GM23338 (cell line): ENCODE measurements at regions not wholly inside any gene's neighbourhood (a gene's known extent, or its start where the extent isn't known, plus 50 kb on each side); places are given as distances from the start of the nearest gene placed in this dataset.

Source experiments
- ETS1 ChIP-seq: IDR thresholded peaks from 2 replicates; pipeline ENCODE4 v1.6.1; 2016; ENCODE audit warnings: antibody characterized with exemption
- EZH2 ChIP-seq: fragments of 200-600 bp; sonication (generic); IDR thresholded peaks from one replicate; pipeline ENCODE4 v1.8.0; 2017; ENCODE audit warnings: antibody characterized with exemption, mild to moderate bottlenecking, low read depth; ENCODE audit not compliant: unreplicated experiment
- EZH2phosphoT487 ChIP-seq: fragments of 200-600 bp; sonication (generic); IDR thresholded peaks from one replicate; pipeline ENCODE4 v1.8.1; 2018; ENCODE audit warnings: antibody characterized with exemption; ENCODE audit not compliant: unreplicated experiment
- JUNB ChIP-seq: IDR thresholded peaks from one replicate; pipeline ENCODE4 v1.6.1; 2016; ENCODE audit warnings: antibody characterized with exemption; ENCODE audit not compliant: unreplicated experiment
- POLR2AphosphoS5 ChIP-seq: IDR thresholded peaks from 2 replicates; pipeline ENCODE4 v1.6.1; 2016; ENCODE audit warnings: antibody characterized with exemption, low read depth
- REST ChIP-seq: IDR thresholded peaks from one replicate; pipeline ENCODE4 v1.6.1; 2018; ENCODE audit warnings: antibody characterized with exemption; ENCODE audit not compliant: unreplicated experiment
- ZNF331 ChIP-seq: fragments of 250-450 bp; sonication (Bioruptor Pico); IDR thresholded peaks from 2 replicates; pipeline ENCODE4 v1.5.0; 2020; ENCODE audit warnings: low read depth, mild to moderate bottlenecking, moderate library complexity
- TF ChIP-seq, protein P1 (sequence below), 2 experiments: fragments of 200-600 bp in 1 of 2; sonication (generic) in 1 of 2; conservative IDR thresholded peaks; 2 replicates each; pipeline versions ENCODE4 v1.5.1 to v1.6.1; 2016 to 2017; ENCODE audit warnings: antibody characterized with exemption in 2 of 2, low read depth in 2 of 2, mild to moderate bottlenecking in 2 of 2, moderate library complexity in 1 of 2

GRCh38 chr19:30318936-30319335 is 53.2 kb upstream of the ZNF536 start:
- TF ChIP-seq REST (no peak), POLR2AphosphoS5 (no peak), ZNF331 (CRISPR knock-in tag) (no peak), ETS1 (no peak), EZH2 (no peak), JUNB (no peak), EZH2phosphoT487 (no peak)
- TF ChIP-seq, protein P1, sequence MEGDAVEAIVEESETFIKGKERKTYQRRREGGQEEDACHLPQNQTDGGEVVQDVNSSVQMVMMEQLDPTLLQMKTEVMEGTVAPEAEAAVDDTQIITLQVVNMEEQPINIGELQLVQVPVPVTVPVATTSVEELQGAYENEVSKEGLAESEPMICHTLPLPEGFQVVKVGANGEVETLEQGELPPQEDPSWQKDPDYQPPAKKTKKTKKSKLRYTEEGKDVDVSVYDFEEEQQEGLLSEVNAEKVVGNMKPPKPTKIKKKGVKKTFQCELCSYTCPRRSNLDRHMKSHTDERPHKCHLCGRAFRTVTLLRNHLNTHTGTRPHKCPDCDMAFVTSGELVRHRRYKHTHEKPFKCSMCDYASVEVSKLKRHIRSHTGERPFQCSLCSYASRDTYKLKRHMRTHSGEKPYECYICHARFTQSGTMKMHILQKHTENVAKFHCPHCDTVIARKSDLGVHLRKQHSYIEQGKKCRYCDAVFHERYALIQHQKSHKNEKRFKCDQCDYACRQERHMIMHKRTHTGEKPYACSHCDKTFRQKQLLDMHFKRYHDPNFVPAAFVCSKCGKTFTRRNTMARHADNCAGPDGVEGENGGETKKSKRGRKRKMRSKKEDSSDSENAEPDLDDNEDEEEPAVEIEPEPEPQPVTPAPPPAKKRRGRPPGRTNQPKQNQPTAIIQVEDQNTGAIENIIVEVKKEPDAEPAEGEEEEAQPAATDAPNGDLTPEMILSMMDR (conservative IDR thresholded peaks at IDR 0.05; ENCODE audit: low read depth in 2 of 2), result no peak
